IMR-90 (cell line): ENCODE measurements at regions not wholly inside any gene's neighbourhood (a gene's known extent, or its start where the extent isn't known, plus 50 kb on each side); places are given as distances from the start of the nearest gene placed in this dataset.

Source experiments
- BHLHE40 ChIP-seq: fragments of 150-350 bp; IDR thresholded peaks from 2 replicates; pipeline ENCODE4 v1.6.1; 2016; ENCODE audit warnings: mild to moderate bottlenecking, low read depth, low read length
- CEBPB ChIP-seq: IDR thresholded peaks from 2 replicates; pipeline ENCODE4 v1.6.1; 2012; ENCODE audit warnings: low read depth, low read length, improper control_type of control experiment
- MAZ ChIP-seq: IDR thresholded peaks from 2 replicates; pipeline ENCODE4 v1.6.1; 2012; ENCODE audit warnings: low read depth, mild to moderate bottlenecking, low read length, improper control_type of control experiment, moderate library complexity, borderline replicate concordance
- MXI1 ChIP-seq: IDR thresholded peaks from 2 replicates; pipeline ENCODE4 v1.6.1; 2012; ENCODE audit warnings: low read depth, mild to moderate bottlenecking, low read length, moderate library complexity, borderline replicate concordance
- POLR2A ChIP-seq: IDR thresholded peaks from 2 replicates; pipeline ENCODE4 v1.6.1; 2012; ENCODE audit warnings: mild to moderate bottlenecking, low read depth, low read length
- RAD21 ChIP-seq: IDR thresholded peaks from 2 replicates; pipeline ENCODE4 v1.6.1; 2012; ENCODE audit warnings: low read length, improper control_type of control experiment
- RCOR1 ChIP-seq: IDR thresholded peaks from 2 replicates; pipeline ENCODE4 v1.6.1; 2012; ENCODE audit warnings: mild to moderate bottlenecking, low read length, improper control_type of control experiment; ENCODE audit not compliant: insufficient replicate concordance
- RFX5 ChIP-seq: IDR thresholded peaks from 2 replicates; pipeline ENCODE4 v1.8.0; 2012; ENCODE audit warnings: low read depth, mild to moderate bottlenecking, low read length, moderate library complexity
- SMC3 ChIP-seq: fragments of 150-350 bp; IDR thresholded peaks from 2 replicates; pipeline ENCODE4 v1.6.1; 2016; ENCODE audit warnings: low read depth, mild to moderate bottlenecking, antibody characterized with exemption, low read length, moderate library complexity
- TF ChIP-seq, protein P1 (sequence below): conservative IDR thresholded peaks from 2 replicates; pipeline ENCODE4 v1.5.1; 2012; ENCODE audit warnings: mild to moderate bottlenecking, low read depth, low read length, improper control_type of control experiment
- TF ChIP-seq, protein P2 (sequence below): fragments of 150-350 bp; IDR thresholded peaks from 2 replicates; pipeline ENCODE4 v1.6.1; 2017; ENCODE audit warnings: mild to moderate bottlenecking, antibody characterized with exemption, low read length, low read depth
- TF ChIP-seq, protein P3 (sequence below): fragments of 150-350 bp; IDR thresholded peaks from 2 replicates; pipeline ENCODE4 v1.6.1; 2016; ENCODE audit warnings: low read depth, mild to moderate bottlenecking, low read length, moderate library complexity, borderline replicate concordance

DNA sequence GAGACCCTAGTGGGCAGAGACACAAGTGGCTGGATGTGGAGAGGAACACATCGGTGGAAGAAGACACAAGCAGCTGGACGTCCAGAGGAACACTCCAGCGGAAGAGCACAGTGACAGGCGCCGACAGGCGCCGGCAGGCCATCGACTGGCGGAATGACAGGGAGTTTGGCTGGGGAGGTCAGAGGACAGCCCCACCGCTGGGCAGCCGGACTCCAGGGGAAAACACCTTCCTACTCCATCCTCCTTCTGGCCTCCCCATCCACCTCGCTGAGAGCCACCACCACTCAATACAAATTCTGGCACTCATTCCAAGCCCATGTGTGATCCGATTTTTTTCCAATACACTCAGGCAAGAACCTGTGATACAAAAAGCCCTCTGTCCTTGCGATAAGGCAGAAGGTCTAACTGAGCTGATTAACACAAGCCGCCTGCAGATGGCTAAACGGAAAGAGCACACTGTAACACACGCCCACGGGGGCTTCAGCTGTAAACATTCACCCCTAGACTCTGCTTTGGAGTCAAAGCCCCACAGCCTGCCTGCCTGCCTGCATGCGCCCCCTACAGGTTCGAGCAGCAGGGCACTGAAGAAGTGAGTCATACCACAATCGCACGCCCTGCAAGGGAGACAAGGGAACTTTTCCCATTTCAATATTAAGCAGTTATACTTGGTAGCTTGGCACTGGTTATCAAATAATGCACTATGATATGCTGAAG is 50.2 kb upstream of the LRP1B start:
- no peak for TF ChIP-seq POLR2A
- no peak for TF ChIP-seq MXI1
- TF ChIP-seq CEBPB, result no peak
- TF ChIP-seq, protein P1, sequence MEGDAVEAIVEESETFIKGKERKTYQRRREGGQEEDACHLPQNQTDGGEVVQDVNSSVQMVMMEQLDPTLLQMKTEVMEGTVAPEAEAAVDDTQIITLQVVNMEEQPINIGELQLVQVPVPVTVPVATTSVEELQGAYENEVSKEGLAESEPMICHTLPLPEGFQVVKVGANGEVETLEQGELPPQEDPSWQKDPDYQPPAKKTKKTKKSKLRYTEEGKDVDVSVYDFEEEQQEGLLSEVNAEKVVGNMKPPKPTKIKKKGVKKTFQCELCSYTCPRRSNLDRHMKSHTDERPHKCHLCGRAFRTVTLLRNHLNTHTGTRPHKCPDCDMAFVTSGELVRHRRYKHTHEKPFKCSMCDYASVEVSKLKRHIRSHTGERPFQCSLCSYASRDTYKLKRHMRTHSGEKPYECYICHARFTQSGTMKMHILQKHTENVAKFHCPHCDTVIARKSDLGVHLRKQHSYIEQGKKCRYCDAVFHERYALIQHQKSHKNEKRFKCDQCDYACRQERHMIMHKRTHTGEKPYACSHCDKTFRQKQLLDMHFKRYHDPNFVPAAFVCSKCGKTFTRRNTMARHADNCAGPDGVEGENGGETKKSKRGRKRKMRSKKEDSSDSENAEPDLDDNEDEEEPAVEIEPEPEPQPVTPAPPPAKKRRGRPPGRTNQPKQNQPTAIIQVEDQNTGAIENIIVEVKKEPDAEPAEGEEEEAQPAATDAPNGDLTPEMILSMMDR, result peak; percentile 42
- no peak for TF ChIP-seq SMC3
- TF ChIP-seq MAZ, result no peak
- TF ChIP-seq, protein P2, sequence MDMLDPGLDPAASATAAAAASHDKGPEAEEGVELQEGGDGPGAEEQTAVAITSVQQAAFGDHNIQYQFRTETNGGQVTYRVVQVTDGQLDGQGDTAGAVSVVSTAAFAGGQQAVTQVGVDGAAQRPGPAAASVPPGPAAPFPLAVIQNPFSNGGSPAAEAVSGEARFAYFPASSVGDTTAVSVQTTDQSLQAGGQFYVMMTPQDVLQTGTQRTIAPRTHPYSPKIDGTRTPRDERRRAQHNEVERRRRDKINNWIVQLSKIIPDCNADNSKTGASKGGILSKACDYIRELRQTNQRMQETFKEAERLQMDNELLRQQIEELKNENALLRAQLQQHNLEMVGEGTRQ, result no peak
- no peak for TF ChIP-seq RFX5
- TF ChIP-seq, protein P3, sequence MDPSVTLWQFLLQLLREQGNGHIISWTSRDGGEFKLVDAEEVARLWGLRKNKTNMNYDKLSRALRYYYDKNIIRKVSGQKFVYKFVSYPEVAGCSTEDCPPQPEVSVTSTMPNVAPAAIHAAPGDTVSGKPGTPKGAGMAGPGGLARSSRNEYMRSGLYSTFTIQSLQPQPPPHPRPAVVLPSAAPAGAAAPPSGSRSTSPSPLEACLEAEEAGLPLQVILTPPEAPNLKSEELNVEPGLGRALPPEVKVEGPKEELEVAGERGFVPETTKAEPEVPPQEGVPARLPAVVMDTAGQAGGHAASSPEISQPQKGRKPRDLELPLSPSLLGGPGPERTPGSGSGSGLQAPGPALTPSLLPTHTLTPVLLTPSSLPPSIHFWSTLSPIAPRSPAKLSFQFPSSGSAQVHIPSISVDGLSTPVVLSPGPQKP, result no peak
- TF ChIP-seq BHLHE40, result no peak
- TF ChIP-seq RAD21, result no peak
- no peak for TF ChIP-seq RCOR1
